Kidney capillary endothelial cell (primary cell): ENCODE measurements at regions not wholly inside any gene's neighbourhood (a gene's known extent, or its start where the extent isn't known, plus 50 kb on each side); places are given as distances from the start of the nearest gene placed in this dataset.

Experiments
- DNase-seq: peaks from one replicate; pipeline ENCODE4 v3.0.0-alpha.2; 2018; ENCODE audit warnings: low spot score

GRCh38 chr3:65112751-65113300 lies 425.0 kb upstream of the ADAMTS9 start:
- DNase-seq: no peak

- no peak for DNase-seq
These were observed 422.9 kb upstream of the ADAMTS9 start for GRCh38 chr3:65110661-65111060.

GRCh38 chr3:65109966-65110500 lies 422.2 kb upstream of the ADAMTS9 start:
- no peak for DNase-seq

- DNase-seq: no peak
These were observed 419.4 kb upstream of the ADAMTS9 start for GRCh38 chr3:65107174-65107573.

GRCh38 chr3:65101450-65101849 lies 413.6 kb upstream of the ADAMTS9 start:
- no peak for DNase-seq

GRCh38 chr3:65098400-65098799 lies 410.6 kb upstream of the ADAMTS9 start:
- no peak for DNase-seq

GRCh38 chr3:65096110-65096745 lies 408.4 kb upstream of the ADAMTS9 start:
- DNase-seq: no peak

- DNase-seq: no peak
These were observed 406.9 kb upstream of the ADAMTS9 start for GRCh38 chr3:65094723-65095122.

- DNase-seq: no peak
These were observed 405.8 kb upstream of the ADAMTS9 start for GRCh38 chr3:65093641-65094040.

GRCh38 chr3:65091565-65091964 lies 403.8 kb upstream of the ADAMTS9 start:
- no peak for DNase-seq

- DNase-seq: no peak
These were observed 395.4 kb upstream of the ADAMTS9 start for GRCh38 chr3:65083240-65083639.

GRCh38 chr3:65081536-65081935 lies 393.7 kb upstream of the ADAMTS9 start:
- no peak for DNase-seq

- DNase-seq: no peak
These were observed 392.6 kb upstream of the ADAMTS9 start for GRCh38 chr3:65080432-65080831.

- no peak for DNase-seq
These were observed 391.8 kb upstream of the ADAMTS9 start for GRCh38 chr3:65079560-65079959.

GRCh38 chr3:65078748-65079147 lies 390.9 kb upstream of the ADAMTS9 start:
- DNase-seq: no peak

GRCh38 chr3:65077124-65077523 lies 389.3 kb upstream of the ADAMTS9 start:
- no peak for DNase-seq

- no peak for DNase-seq
These were observed 383.2 kb upstream of the ADAMTS9 start for GRCh38 chr3:65070968-65071367.

GRCh38 chr3:65060904-65061303 lies 373.1 kb upstream of the ADAMTS9 start:
- DNase-seq: no peak

GRCh38 chr3:65052101-65052500 lies 364.3 kb upstream of the ADAMTS9 start:
- DNase-seq: no peak

- DNase-seq: no peak
These were observed 360.4 kb upstream of the ADAMTS9 start for GRCh38 chr3:65048151-65048550.

- DNase-seq: no peak
These were observed 357.3 kb upstream of the ADAMTS9 start for GRCh38 chr3:65045138-65045537.

- DNase-seq: no peak
These were observed 356.6 kb upstream of the ADAMTS9 start for GRCh38 chr3:65044401-65044800.

GRCh38 chr3:65042675-65043074 lies 354.9 kb upstream of the ADAMTS9 start:
- DNase-seq: no peak

- DNase-seq: peak; percentile 37
These were observed 352.0 kb upstream of the ADAMTS9 start for GRCh38 chr3:65039754-65040210.
